Endothelial cell of umbilical vein (primary cell): ENCODE measurements at regions not wholly inside any gene's neighbourhood (a gene's known extent, or its start where the extent isn't known, plus 50 kb on each side); places are given as distances from the start of the nearest gene placed in this dataset.

ENCODE experiments used
- BruUV-seq: library from RNA; stranded (reverse); fragments of 400-500 nt; replicated peaks from 2 replicates; lab custom pipeline; 2021; lab: Mats Ljungman, UMichigan
- CTCF ChIA-PET: fragments of 300-600, 350-600 bp; sonication (Branson Sonifier 250); formaldehyde crosslinking; loops from one replicate; lab custom pipeline; 2021; ENCODE audit warnings: antibody characterized with exemption, inconsistent platforms; lab: Charles Lee
- POLR2A ChIA-PET: fragments of 300-600, 350-600 bp; sonication (Branson Sonifier 250); formaldehyde crosslinking; loops from one replicate; lab custom pipeline; 2021; ENCODE audit warnings: antibody characterized with exemption, inconsistent platforms; lab: Charles Lee
- DNase-seq: peaks from one replicate; pipeline ENCODE4 v3.0.0-alpha.2; 2011; ENCODE audit warnings: low read depth, low spot score
- FAIRE-seq: peaks from 2 replicates; lab custom pipeline; 2011; peaks lifted over from hg19 to GRCh38; lab: Jason Lieb, UNC
- H2AFZ ChIP-seq: 2 replicates; pipeline ENCODE4 v1.6.0; 2012; ENCODE audit warnings: low read depth, low read length, control low read depth, inconsistent platforms
- H3K27ac ChIP-seq: 2 replicates; pipeline ENCODE4 v1.5.1; 2011; ENCODE audit warnings: low read depth, mild to moderate bottlenecking, control low read depth, low read length, moderate library complexity; ENCODE audit not compliant: insufficient read depth
- H3K27me3 ChIP-seq, 2 experiments: 2 replicates each; pipeline versions ENCODE4 v1.6.0 to v1.6.1; 2011; ENCODE audit warnings: low read length in 2 of 2, mixed read lengths in 1 of 2; ENCODE audit not compliant: control insufficient read depth in 2 of 2, insufficient read depth in 2 of 2
- H3K36me3 ChIP-seq, 2 experiments: 2 replicates in 1 of 2; 3 replicates in 1 of 2; pipeline ENCODE4 v1.5.1; 2011; ENCODE audit warnings: low read length in 2 of 2, mild to moderate bottlenecking in 1 of 2, moderate library complexity in 1 of 2; ENCODE audit not compliant: control insufficient read depth in 2 of 2, insufficient read depth in 2 of 2; ENCODE audit errors: extremely low read depth in 1 of 2
- H3K4me1 ChIP-seq: 3 replicates; pipeline ENCODE4 v1.5.1; 2011; ENCODE audit warnings: mild to moderate bottlenecking, low read length; ENCODE audit not compliant: control insufficient read depth, insufficient read depth; ENCODE audit errors: extremely low read depth
- H3K4me2 ChIP-seq: 2 replicates; pipeline ENCODE4 v1.6.1; 2011; ENCODE audit warnings: low read length, control low read depth, mixed read lengths; ENCODE audit not compliant: insufficient read depth
- H3K4me3 ChIP-seq, 3 experiments: fragments of 200-600 bp in 1 of 3; sonication (generic), shearing (Covaris generic) in 1 of 3; replicated peaks in 1 of 3; 2 replicates each; pipeline ENCODE4 v1.5.1; 2011 to 2016; ENCODE audit warnings: control low read depth in 3 of 3, low read length in 3 of 3, mild to moderate bottlenecking in 2 of 3, inconsistent platforms in 1 of 3, low read depth in 1 of 3, moderate library complexity in 1 of 3; ENCODE audit not compliant: insufficient read depth in 1 of 3
- H3K79me2 ChIP-seq: 2 replicates; pipeline ENCODE4 v1.6.0; 2012; ENCODE audit warnings: low read length, inconsistent platforms; ENCODE audit not compliant: control insufficient read depth, insufficient read depth
- H3K9ac ChIP-seq: replicated peaks from 2 replicates; pipeline ENCODE3; 2011; ENCODE audit warnings: low read length, control low read depth; ENCODE audit not compliant: insufficient read depth; ENCODE audit errors: extremely low read depth
- H3K9me1 ChIP-seq: replicated peaks from 3 replicates; pipeline ENCODE4 v1.6.0; 2011; ENCODE audit warnings: mild to moderate bottlenecking, low read length; ENCODE audit not compliant: control insufficient read depth, insufficient read depth; ENCODE audit errors: extremely low read depth
- H3K9me3 ChIP-seq: replicated peaks from 2 replicates; pipeline ENCODE4 v1.5.1; 2012; ENCODE audit warnings: low read length, inconsistent platforms; ENCODE audit not compliant: control insufficient read depth, insufficient read depth
- H4K20me1 ChIP-seq: replicated peaks from 2 replicates; pipeline ENCODE3; 2011; ENCODE audit warnings: mild to moderate bottlenecking, low read length; ENCODE audit not compliant: control insufficient read depth, insufficient read depth; ENCODE audit errors: extremely low read depth
- EZH2 ChIP-seq: IDR thresholded peaks from 2 replicates; pipeline ENCODE4 v1.6.1; 2012; ENCODE audit warnings: borderline replicate concordance, low read depth, mild to moderate bottlenecking, moderate library complexity, low read length, inconsistent platforms; ENCODE audit not compliant: severe bottlenecking
- FOS ChIP-seq: IDR thresholded peaks from 2 replicates; pipeline ENCODE4 v1.6.1; 2011; ENCODE audit warnings: mild to moderate bottlenecking, low read length, moderate library complexity, borderline replicate concordance; ENCODE audit not compliant: insufficient read depth
- GATA2 ChIP-seq: IDR thresholded peaks from 2 replicates; pipeline ENCODE4 v1.7.0; 2011; ENCODE audit warnings: low read depth, mild to moderate bottlenecking, moderate library complexity, mixed read lengths, low read length; ENCODE audit not compliant: insufficient read length, insufficient read depth
- JUN ChIP-seq: IDR thresholded peaks from 2 replicates; pipeline ENCODE4 v1.6.1; 2011; ENCODE audit warnings: borderline replicate concordance, low read depth; ENCODE audit not compliant: insufficient read length, insufficient read depth
- MYC ChIP-seq: IDR thresholded peaks from one replicate; pipeline ENCODE4 v1.6.1; 2011; ENCODE audit warnings: mild to moderate bottlenecking, low read depth, low read length
- POLR2A ChIP-seq: IDR thresholded peaks from 2 replicates; pipeline ENCODE4 v1.6.1; 2012; ENCODE audit warnings: low read depth, mild to moderate bottlenecking, control low read depth, low read length
- POLR2AphosphoS5 ChIP-seq: IDR thresholded peaks from 2 replicates; pipeline ENCODE4 v1.6.1; 2012; ENCODE audit warnings: low read depth, mild to moderate bottlenecking, control low read depth, low read length, moderate library complexity; ENCODE audit not compliant: insufficient read depth
- dilution Hi-C: fragments of 300-500 bp; cut with MboI; formaldehyde crosslinking; loops from one replicate; pipeline ENCODE4 v1.15.0; 2019; ENCODE audit warnings: low sequenced_read_pairs; ENCODE audit not compliant: extremely low pct_ligation_motif_present
- intact Hi-C: fragments of 100-400 bp; cut with micrococcal nuclease; formaldehyde crosslinking; loops from one replicate; pipeline ENCODE4 v1.10.0; 2022
- TF ChIP-seq, protein P1 (sequence below), 2 donors: IDR thresholded peaks; 1 replicate in 1 of 2; 2 replicates in 1 of 2; pipeline ENCODE4 v1.5.1; 2011; ENCODE audit warnings: low read length in 2 of 2, mild to moderate bottlenecking in 2 of 2, moderate library complexity in 2 of 2, control low read depth in 1 of 2, inconsistent platforms in 1 of 2, low read depth in 1 of 2; ENCODE audit not compliant: insufficient read depth in 1 of 2; ENCODE audit errors: extremely low read depth in 1 of 2
- TF ChIP-seq, protein P2 (sequence below): IDR thresholded peaks from 2 replicates; pipeline ENCODE4 v1.6.1; 2011; ENCODE audit not compliant: insufficient read depth, insufficient read length

DNA sequence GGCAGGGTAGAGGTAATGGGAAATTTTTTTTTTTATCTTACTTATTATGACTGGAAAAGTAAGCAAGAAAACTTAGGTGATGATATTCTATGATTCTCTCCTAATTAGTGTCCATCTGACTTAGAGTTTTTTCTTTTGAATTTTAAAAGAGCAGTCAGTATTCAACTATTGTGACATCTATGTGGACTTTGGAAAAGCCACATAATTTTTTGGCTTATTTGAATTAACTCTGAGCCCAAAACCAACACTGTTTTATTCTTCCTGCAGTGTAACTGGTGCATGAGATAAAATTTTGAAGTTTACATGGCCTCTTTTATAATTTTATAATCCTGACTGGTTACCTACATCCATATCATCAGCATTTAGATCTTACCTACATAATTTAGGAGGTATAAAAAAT, 619.7 kb downstream of the EPM2A start:
- no peaks in the 10 kb centered on the region for H3K9me1 ChIP-seq
- no peaks in the 10 kb centered on the region for H3K79me2 ChIP-seq
- H3K27me3 ChIP-seq = peaks cover 1 to 4% of the 10 kb centered on the region in 2 experiments
- no peaks in the 10 kb centered on the region for H3K36me3 ChIP-seq
- H3K4me3 ChIP-seq = no peak overlapping the region
- no peaks in the 10 kb centered on the region for H3K4me1 ChIP-seq
- no peak for FAIRE-seq
- no peak overlapping the region for H3K27ac ChIP-seq
- DNase-seq = no peak
- TF ChIP-seq MYC (no peak), EZH2 (no peak), GATA2 (no peak), FOS (no peak), POLR2AphosphoS5 (no peak), POLR2A (no peak), JUN (no peak)
- TF ChIP-seq, protein P1, sequence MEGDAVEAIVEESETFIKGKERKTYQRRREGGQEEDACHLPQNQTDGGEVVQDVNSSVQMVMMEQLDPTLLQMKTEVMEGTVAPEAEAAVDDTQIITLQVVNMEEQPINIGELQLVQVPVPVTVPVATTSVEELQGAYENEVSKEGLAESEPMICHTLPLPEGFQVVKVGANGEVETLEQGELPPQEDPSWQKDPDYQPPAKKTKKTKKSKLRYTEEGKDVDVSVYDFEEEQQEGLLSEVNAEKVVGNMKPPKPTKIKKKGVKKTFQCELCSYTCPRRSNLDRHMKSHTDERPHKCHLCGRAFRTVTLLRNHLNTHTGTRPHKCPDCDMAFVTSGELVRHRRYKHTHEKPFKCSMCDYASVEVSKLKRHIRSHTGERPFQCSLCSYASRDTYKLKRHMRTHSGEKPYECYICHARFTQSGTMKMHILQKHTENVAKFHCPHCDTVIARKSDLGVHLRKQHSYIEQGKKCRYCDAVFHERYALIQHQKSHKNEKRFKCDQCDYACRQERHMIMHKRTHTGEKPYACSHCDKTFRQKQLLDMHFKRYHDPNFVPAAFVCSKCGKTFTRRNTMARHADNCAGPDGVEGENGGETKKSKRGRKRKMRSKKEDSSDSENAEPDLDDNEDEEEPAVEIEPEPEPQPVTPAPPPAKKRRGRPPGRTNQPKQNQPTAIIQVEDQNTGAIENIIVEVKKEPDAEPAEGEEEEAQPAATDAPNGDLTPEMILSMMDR (IDR thresholded peaks at IDR 0.05; ENCODE audit: extremely low read depth in 1 of 2, insufficient read depth in 1 of 2, low read depth in 1 of 2, low read length in 2 of 2) = no peak
- TF ChIP-seq, protein P2, sequence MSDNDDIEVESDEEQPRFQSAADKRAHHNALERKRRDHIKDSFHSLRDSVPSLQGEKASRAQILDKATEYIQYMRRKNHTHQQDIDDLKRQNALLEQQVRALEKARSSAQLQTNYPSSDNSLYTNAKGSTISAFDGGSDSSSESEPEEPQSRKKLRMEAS = no peak
- BruUV-seq = no TSS peak
- ChIA-PET CTCF (interaction anchor here (0.6 kb wide), 1 partner anchor 90 kb away, joined by 3 read pairs; no protein-coding TSS in a partner anchor), POLR2A (no interaction called here)
- no peaks in the 10 kb centered on the region for H3K9me3 ChIP-seq
- intact Hi-C loops (no loop called here), dilution Hi-C loops (no loop called here)
- no peaks in the 10 kb centered on the region for H4K20me1 ChIP-seq
- no peak overlapping the region for H3K9ac ChIP-seq
- no peak overlapping the region for H2AFZ ChIP-seq
- no peak overlapping the region for H3K4me2 ChIP-seq
